ENCODE measurements at regions not wholly inside any gene's neighbourhood (a gene's known extent, or its start where the extent isn't known, plus 50 kb on each side); places are given as distances from the start of the nearest gene placed in this dataset.

GRCh38 chr6:40340957-40341356, 246.2 kb downstream of the LRFN2 start:
- DNase-seq (ENCODE audit: low spot score) = no peak

- no peak for DNase-seq (ENCODE audit: low spot score)
These were observed 247.0 kb downstream of the LRFN2 start for GRCh38 chr6:40340196-40340595.

- no peak for DNase-seq (ENCODE audit: low spot score)
These were observed 248.9 kb downstream of the LRFN2 start for GRCh38 chr6:40338306-40338705.

GRCh38 chr6:40336940-40337760, 250.0 kb downstream of the LRFN2 start:
- DNase-seq (ENCODE audit: low spot score) = no peak

GRCh38 chr6:40336296-40336695, 250.9 kb downstream of the LRFN2 start:
- DNase-seq (ENCODE audit: low spot score) = no peak

GRCh38 chr6:40334496-40335270, 252.5 kb downstream of the LRFN2 start:
- DNase-seq (ENCODE audit: low spot score) = no peak

GRCh38 chr6:40331545-40331944, 255.6 kb downstream of the LRFN2 start:
- no peak for DNase-seq (ENCODE audit: low spot score)

GRCh38 chr6:40330301-40330721, 256.9 kb downstream of the LRFN2 start:
- DNase-seq (ENCODE audit: low spot score) = no peak

GRCh38 chr6:40328986-40329545, 258.1 kb downstream of the LRFN2 start:
- no peak for DNase-seq (ENCODE audit: low spot score)

- DNase-seq (ENCODE audit: low spot score) = no peak
These were observed 258.7 kb downstream of the LRFN2 start for GRCh38 chr6:40328386-40328985.

- DNase-seq (ENCODE audit: low spot score) = no peak
These were observed 260.3 kb downstream of the LRFN2 start for GRCh38 chr6:40326714-40327421.

GRCh38 chr6:40325791-40326190, 261.4 kb downstream of the LRFN2 start:
- DNase-seq (ENCODE audit: low spot score) = no peak

GRCh38 chr6:40325041-40325440, 262.1 kb downstream of the LRFN2 start:
- DNase-seq (ENCODE audit: low spot score) = no peak

- DNase-seq (ENCODE audit: low spot score) = no peak
These were observed 263.1 kb downstream of the LRFN2 start for GRCh38 chr6:40323881-40324634.

- DNase-seq (ENCODE audit: low spot score) = no peak
These were observed 264.8 kb downstream of the LRFN2 start for GRCh38 chr6:40322336-40322735.

GRCh38 chr6:40321616-40322015, 265.5 kb downstream of the LRFN2 start:
- no peak for DNase-seq (ENCODE audit: low spot score)

GRCh38 chr6:40320947-40321346, 266.2 kb downstream of the LRFN2 start:
- no peak for DNase-seq (ENCODE audit: low spot score)

GRCh38 chr6:40320441-40320840, 266.7 kb downstream of the LRFN2 start:
- DNase-seq (ENCODE audit: low spot score) = no peak

GRCh38 chr6:40319124-40319523, 268.0 kb downstream of the LRFN2 start:
- no peak for DNase-seq (ENCODE audit: low spot score)

GRCh38 chr6:40315060-40315459, 272.1 kb downstream of the LRFN2 start:
- no peak for DNase-seq (ENCODE audit: low spot score)

GRCh38 chr6:40313582-40313981, 273.6 kb downstream of the LRFN2 start:
- DNase-seq (ENCODE audit: low spot score) = no peak

Data from COLO829 (cell line).